ENCODE measurements at regions not wholly inside any gene's neighbourhood (a gene's known extent, or its start where the extent isn't known, plus 50 kb on each side); places are given as distances from the start of the nearest gene placed in this dataset.

DNA sequence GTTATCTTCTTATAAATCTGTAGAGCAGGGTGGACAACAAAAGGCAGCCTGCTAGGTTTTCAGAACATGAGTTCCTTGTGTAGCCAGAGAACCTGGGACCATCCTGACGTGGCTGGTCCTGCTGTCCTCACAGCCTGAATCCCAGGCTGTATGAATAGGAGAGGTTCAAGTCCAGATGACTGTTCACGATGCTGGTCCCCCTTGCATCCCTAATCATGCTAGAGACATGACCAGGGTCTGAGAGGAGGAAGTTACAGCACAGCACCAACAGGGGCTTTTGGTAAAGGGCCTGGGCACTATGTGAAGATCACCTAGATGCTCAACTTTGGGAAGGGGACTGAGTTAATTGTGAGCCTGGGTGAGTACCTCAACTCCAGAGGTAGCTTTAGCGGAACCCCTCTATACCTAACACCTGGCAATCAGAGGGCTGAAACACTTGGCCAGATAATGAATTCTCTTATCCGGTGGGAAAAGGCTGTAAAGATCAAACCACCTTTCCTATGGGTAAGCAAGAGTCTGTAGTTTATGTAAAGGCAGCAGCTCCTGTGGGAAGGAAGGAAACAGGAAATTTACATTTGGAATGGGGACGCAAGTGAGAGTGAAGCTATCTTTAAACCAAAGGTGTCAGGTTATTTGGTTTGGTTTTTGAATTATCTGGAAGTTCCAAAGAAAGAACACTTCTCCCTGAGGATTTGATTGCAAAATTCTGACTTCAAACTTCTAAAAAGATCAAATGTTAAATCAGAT lies 112.8 kb downstream of the DAD1 start:
- TF ChIP-seq OSR1 (CRISPR knock-in tag; IDR thresholded peaks at IDR 0.05): no peak
- TF ChIP-seq ARNTL (CRISPR knock-in tag; IDR thresholded peaks at IDR 0.05; ENCODE audit: borderline replicate concordance, low read depth): no peak
- TF ChIP-seq, protein P1, sequence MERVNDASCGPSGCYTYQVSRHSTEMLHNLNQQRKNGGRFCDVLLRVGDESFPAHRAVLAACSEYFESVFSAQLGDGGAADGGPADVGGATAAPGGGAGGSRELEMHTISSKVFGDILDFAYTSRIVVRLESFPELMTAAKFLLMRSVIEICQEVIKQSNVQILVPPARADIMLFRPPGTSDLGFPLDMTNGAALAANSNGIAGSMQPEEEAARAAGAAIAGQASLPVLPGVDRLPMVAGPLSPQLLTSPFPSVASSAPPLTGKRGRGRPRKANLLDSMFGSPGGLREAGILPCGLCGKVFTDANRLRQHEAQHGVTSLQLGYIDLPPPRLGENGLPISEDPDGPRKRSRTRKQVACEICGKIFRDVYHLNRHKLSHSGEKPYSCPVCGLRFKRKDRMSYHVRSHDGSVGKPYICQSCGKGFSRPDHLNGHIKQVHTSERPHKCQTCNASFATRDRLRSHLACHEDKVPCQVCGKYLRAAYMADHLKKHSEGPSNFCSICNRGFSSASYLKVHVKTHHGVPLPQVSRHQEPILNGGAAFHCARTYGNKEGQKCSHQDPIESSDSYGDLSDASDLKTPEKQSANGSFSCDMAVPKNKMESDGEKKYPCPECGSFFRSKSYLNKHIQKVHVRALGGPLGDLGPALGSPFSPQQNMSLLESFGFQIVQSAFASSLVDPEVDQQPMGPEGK (CRISPR knock-in tag; IDR thresholded peaks at IDR 0.05; ENCODE audit: borderline replicate concordance): no peak
- TF ChIP-seq, protein P2, sequence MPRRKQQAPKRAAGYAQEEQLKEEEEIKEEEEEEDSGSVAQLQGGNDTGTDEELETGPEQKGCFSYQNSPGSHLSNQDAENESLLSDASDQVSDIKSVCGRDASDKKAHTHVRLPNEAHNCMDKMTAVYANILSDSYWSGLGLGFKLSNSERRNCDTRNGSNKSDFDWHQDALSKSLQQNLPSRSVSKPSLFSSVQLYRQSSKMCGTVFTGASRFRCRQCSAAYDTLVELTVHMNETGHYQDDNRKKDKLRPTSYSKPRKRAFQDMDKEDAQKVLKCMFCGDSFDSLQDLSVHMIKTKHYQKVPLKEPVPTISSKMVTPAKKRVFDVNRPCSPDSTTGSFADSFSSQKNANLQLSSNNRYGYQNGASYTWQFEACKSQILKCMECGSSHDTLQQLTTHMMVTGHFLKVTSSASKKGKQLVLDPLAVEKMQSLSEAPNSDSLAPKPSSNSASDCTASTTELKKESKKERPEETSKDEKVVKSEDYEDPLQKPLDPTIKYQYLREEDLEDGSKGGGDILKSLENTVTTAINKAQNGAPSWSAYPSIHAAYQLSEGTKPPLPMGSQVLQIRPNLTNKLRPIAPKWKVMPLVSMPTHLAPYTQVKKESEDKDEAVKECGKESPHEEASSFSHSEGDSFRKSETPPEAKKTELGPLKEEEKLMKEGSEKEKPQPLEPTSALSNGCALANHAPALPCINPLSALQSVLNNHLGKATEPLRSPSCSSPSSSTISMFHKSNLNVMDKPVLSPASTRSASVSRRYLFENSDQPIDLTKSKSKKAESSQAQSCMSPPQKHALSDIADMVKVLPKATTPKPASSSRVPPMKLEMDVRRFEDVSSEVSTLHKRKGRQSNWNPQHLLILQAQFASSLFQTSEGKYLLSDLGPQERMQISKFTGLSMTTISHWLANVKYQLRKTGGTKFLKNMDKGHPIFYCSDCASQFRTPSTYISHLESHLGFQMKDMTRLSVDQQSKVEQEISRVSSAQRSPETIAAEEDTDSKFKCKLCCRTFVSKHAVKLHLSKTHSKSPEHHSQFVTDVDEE (CRISPR knock-in tag; IDR thresholded peaks at IDR 0.05): no peak
- TF ChIP-seq ZNF70 (CRISPR knock-in tag; IDR thresholded peaks at IDR 0.05): no peak
- no peak for TF ChIP-seq RARB (CRISPR knock-in tag; IDR thresholded peaks at IDR 0.05)
